HG03571 (cell line): ENCODE measurements at regions not wholly inside any gene's neighbourhood (a gene's known extent, or its start where the extent isn't known, plus 50 kb on each side); places are given as distances from the start of the nearest gene placed in this dataset.
"Not testable (repeated sequence)": the region's sequence is repeated elsewhere in the genome, so short reads cannot be mapped to it uniquely, and the experiment has no call there.

Experiments
- ATAC-seq: cut with Tn5 transposase; IDR thresholded peaks from one replicate; pipeline ENCODE4 v1.9.1; 2021; ENCODE audit not compliant: unreplicated experiment

GRCh38 chr2:226114436-226114835, 685.2 kb downstream of the IRS1 start:
- ATAC-seq = no peak

GRCh38 chr2:226098861-226099745, 699.6 kb downstream of the NYAP2 start:
- no peak for ATAC-seq

- no peak for ATAC-seq
Observed at GRCh38 chr2:226095058-226095457, 695.5 kb downstream of the NYAP2 start.

GRCh38 chr2:226093364-226093763, 693.9 kb downstream of the NYAP2 start:
- ATAC-seq = no peak

- no peak for ATAC-seq
Observed at GRCh38 chr2:226088366-226088674, 688.8 kb downstream of the NYAP2 start.

GRCh38 chr2:226087505-226088365, 688.2 kb downstream of the NYAP2 start:
- no peak for ATAC-seq

- no peak for ATAC-seq
Observed at GRCh38 chr2:226087051-226087450, 687.5 kb downstream of the NYAP2 start.

- no peak for ATAC-seq
Observed at GRCh38 chr2:226086190-226086589, 686.7 kb downstream of the NYAP2 start.

GRCh38 chr2:226085425-226085824, 685.9 kb downstream of the NYAP2 start:
- not testable (repeated sequence) for ATAC-seq

- no peak for ATAC-seq
Observed at GRCh38 chr2:226080334-226080733, 680.8 kb downstream of the NYAP2 start.

GRCh38 chr2:226079671-226080181, 680.2 kb downstream of the NYAP2 start:
- ATAC-seq = no peak

- ATAC-seq = no peak
Observed at GRCh38 chr2:226079196-226079595, 679.7 kb downstream of the NYAP2 start.

- ATAC-seq = no peak
Observed at GRCh38 chr2:226078666-226079065, 679.2 kb downstream of the NYAP2 start.

- ATAC-seq = no peak
Observed at GRCh38 chr2:226077841-226078240, 678.3 kb downstream of the NYAP2 start.

GRCh38 chr2:226077031-226077430, 677.5 kb downstream of the NYAP2 start:
- ATAC-seq = no peak

- ATAC-seq = no peak
Observed at GRCh38 chr2:226076529-226076928, 677.0 kb downstream of the NYAP2 start.

GRCh38 chr2:226074391-226074790, 674.9 kb downstream of the NYAP2 start:
- ATAC-seq = no peak

GRCh38 chr2:226073496-226074160, 674.1 kb downstream of the NYAP2 start:
- no peak for ATAC-seq

GRCh38 chr2:226066873-226067272, 667.4 kb downstream of the NYAP2 start:
- ATAC-seq = no peak

- no peak for ATAC-seq
Observed at GRCh38 chr2:226066391-226066790, 666.9 kb downstream of the NYAP2 start.

- ATAC-seq = no peak
Observed at GRCh38 chr2:226064932-226065570, 665.5 kb downstream of the NYAP2 start.
